Body of pancreas (tissue), 4 donors: ENCODE measurements at regions not wholly inside any gene's neighbourhood (a gene's known extent, or its start where the extent isn't known, plus 50 kb on each side); places are given as distances from the start of the nearest gene placed in this dataset.

Experiments
- POLR2A ChIP-seq, 3 donors: fragments of 450-650 bp; IDR thresholded peaks; one replicate each; pipeline ENCODE4 v1.6.1; 2016; ENCODE audit warnings: antibody characterized with exemption in 3 of 3, mild to moderate bottlenecking in 2 of 3
- TF ChIP-seq, protein P1 (sequence below), 7 experiments: fragments of 450-650 bp in 4 of 7; fragments of 200-600 bp in 3 of 7; sonication (generic) in 3 of 7; IDR thresholded peaks; one replicate each; pipeline ENCODE4 v1.5.1; 2016 to 2019; ENCODE audit warnings: antibody characterized with exemption in 7 of 7

- TF ChIP-seq POLR2A (IDR thresholded peaks at IDR 0.05) = no peak
- TF ChIP-seq, protein P1, sequence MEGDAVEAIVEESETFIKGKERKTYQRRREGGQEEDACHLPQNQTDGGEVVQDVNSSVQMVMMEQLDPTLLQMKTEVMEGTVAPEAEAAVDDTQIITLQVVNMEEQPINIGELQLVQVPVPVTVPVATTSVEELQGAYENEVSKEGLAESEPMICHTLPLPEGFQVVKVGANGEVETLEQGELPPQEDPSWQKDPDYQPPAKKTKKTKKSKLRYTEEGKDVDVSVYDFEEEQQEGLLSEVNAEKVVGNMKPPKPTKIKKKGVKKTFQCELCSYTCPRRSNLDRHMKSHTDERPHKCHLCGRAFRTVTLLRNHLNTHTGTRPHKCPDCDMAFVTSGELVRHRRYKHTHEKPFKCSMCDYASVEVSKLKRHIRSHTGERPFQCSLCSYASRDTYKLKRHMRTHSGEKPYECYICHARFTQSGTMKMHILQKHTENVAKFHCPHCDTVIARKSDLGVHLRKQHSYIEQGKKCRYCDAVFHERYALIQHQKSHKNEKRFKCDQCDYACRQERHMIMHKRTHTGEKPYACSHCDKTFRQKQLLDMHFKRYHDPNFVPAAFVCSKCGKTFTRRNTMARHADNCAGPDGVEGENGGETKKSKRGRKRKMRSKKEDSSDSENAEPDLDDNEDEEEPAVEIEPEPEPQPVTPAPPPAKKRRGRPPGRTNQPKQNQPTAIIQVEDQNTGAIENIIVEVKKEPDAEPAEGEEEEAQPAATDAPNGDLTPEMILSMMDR (IDR thresholded peaks at IDR 0.05) = no peak
These were observed 898.8 kb downstream of the TTLL7 start for GRCh38 chr1:83100133-83100532.
